ENCODE measurements at regions not wholly inside any gene's neighbourhood (a gene's known extent, or its start where the extent isn't known, plus 50 kb on each side); places are given as distances from the start of the nearest gene placed in this dataset.

DNA sequence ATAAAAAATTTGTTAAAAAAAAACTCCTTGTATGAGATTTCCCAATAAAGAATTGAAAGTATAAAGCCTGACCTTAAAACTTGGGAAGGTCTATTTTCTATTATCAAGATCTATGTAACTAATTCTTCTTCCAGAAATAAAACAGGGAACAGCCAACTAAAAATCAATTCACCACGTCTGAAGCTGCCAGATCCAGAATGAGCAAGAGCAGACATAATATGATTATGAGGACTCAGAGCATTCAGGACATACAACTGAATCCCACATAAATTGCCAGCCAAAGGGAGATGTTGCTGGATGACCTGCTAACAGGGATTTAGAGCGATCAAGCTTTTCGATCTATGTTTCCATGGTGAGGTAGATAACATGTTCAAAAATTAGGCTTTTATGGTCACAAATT, 1151.3 kb upstream of the CADM2 start:
- TF ChIP-seq EZH2 (optimal IDR thresholded peaks at IDR 0.05; ENCODE audit: low read depth, low read length) (no peak), CTCF (IDR thresholded peaks at IDR 0.05; ENCODE audit: low read length) (no peak)
